Fibroblast of pulmonary artery (primary cell): ENCODE measurements at regions not wholly inside any gene's neighbourhood (a gene's known extent, or its start where the extent isn't known, plus 50 kb on each side); places are given as distances from the start of the nearest gene placed in this dataset.

Experiments used
- DNase-seq: peaks from one replicate; pipeline ENCODE4 v3.0.0-alpha.2; 2010; ENCODE audit warnings: low read depth
- H3K4me3 ChIP-seq: replicated peaks from 2 replicates; pipeline ENCODE4 v1.5.1; 2011; ENCODE audit warnings: low read depth, mild to moderate bottlenecking, control low read depth, low read length, moderate library complexity
- TF ChIP-seq, protein P1 (sequence below): IDR thresholded peaks from 2 replicates; pipeline ENCODE4 v1.5.1; 2011; ENCODE audit warnings: mild to moderate bottlenecking, control low read depth, low read length, inconsistent platforms; ENCODE audit errors: missing control alignments

- H3K4me3 ChIP-seq, result no peak overlapping the region
- TF ChIP-seq, protein P1, sequence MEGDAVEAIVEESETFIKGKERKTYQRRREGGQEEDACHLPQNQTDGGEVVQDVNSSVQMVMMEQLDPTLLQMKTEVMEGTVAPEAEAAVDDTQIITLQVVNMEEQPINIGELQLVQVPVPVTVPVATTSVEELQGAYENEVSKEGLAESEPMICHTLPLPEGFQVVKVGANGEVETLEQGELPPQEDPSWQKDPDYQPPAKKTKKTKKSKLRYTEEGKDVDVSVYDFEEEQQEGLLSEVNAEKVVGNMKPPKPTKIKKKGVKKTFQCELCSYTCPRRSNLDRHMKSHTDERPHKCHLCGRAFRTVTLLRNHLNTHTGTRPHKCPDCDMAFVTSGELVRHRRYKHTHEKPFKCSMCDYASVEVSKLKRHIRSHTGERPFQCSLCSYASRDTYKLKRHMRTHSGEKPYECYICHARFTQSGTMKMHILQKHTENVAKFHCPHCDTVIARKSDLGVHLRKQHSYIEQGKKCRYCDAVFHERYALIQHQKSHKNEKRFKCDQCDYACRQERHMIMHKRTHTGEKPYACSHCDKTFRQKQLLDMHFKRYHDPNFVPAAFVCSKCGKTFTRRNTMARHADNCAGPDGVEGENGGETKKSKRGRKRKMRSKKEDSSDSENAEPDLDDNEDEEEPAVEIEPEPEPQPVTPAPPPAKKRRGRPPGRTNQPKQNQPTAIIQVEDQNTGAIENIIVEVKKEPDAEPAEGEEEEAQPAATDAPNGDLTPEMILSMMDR, result no peak
- no peak for DNase-seq
These were observed 87.6 kb upstream of the ANKRD55 start for GRCh38 chr5:56320686-56321085.

DNA sequence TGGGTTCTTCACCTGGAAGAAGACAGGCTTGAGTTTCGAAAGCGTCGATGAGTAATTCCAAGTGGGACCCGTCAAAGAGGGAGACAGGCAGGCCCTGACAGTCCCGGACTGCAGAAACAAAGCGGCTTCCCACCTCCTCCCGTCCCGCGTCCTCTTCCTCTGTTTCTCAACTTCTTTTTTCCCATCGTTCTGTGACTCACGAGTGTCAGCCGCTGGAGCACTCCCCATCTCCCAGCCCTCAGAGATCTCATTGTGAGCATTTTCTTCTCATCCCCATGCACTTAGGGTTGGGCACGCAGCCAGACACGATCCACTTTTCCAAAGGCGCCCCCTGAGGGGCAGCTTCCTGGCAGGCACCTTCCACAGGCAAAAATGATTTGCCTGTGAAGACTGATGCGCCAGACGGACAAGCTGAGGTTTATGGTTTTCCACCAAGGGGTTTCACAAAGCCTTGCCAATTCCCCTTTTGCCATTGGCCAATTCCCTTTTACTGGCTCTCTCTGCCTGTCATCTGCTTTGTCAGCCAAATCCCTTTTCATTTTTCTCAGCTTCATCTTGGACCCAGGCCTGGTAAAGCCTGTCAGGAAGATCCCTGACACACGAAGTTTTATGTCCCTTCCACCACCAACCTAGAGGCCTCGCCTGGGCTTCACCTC is 86.5 kb upstream of the ANKRD55 start:
- H3K4me3 ChIP-seq, result peak overlapping the region; percentile 30
- TF ChIP-seq, protein P1, result no peak
- peak; percentile 95 for DNase-seq

DNA sequence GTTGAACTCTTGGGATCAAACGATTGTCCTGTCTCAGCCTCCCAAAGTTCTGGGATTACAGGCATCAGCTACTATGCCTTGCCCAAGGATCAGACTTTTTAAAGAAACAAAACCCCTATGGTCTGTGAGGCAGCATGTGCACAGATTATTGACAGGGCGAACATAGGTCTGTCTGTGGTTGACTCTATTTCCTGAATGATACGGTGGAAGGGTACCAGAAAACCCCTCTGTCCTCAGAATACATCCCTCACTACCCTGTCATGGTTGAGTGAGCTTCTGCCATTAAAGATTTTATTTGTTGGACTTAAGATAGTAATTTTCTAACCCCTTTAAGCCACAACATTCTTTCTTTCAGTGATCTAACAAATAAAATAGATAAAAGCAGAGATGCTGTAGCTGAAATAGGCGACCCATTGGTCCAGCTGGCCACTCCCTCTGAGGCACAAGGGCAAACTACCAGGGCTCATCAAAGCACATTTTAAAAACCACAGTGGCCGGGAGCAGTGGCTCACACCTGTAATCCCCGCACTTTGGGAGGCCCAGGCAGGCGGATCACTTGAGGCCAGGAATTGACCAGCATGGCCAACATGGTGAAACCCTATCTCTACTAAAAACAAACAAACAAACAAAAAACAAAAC is 84.9 kb upstream of the ANKRD55 start:
- DNase-seq, result no peak
- TF ChIP-seq, protein P1, result no peak

GRCh38 chr5:56316299-56316994 is 83.3 kb upstream of the ANKRD55 start:
- TF ChIP-seq, protein P1, result no peak
- no peak for DNase-seq
- H3K4me3 ChIP-seq, result no peak overlapping the region

More for the DNA sequence above, 84.9 kb upstream of the ANKRD55 start:
- H3K4me3 ChIP-seq, result no peak overlapping the region

GRCh38 chr5:56314529-56314928 is 81.4 kb upstream of the ANKRD55 start:
- H3K4me3 ChIP-seq, result no peak overlapping the region
- TF ChIP-seq, protein P1, result peak; percentile 75
- peak; percentile 57 for DNase-seq

- no peak for DNase-seq
- TF ChIP-seq, protein P1, result no peak
- H3K4me3 ChIP-seq, result no peak overlapping the region
These were observed 80.5 kb upstream of the ANKRD55 start for GRCh38 chr5:56313596-56313995.
